B cell (primary cell): ENCODE measurements at regions not wholly inside any gene's neighbourhood (a gene's known extent, or its start where the extent isn't known, plus 50 kb on each side); places are given as distances from the start of the nearest gene placed in this dataset.
"Not testable (repeated sequence)": the region's sequence is repeated elsewhere in the genome, so short reads cannot be mapped to it uniquely, and the experiment has no call there.

ENCODE experiments used
- ATAC-seq: fragments of 200-7000 bp; cut with Tn5 transposase; one replicate; pipeline ENCODE4 v1.10.0; 2021; ENCODE audit warnings: low read depth, mild to moderate bottlenecking, moderate number of reproducible peaks, moderate library complexity
- CTCF ChIA-PET: fragments of 350-600 bp; sonication (Branson Sonifier 250); formaldehyde crosslinking; loops from one replicate; lab custom pipeline; 2021; ENCODE audit warnings: antibody characterized with exemption, inconsistent platforms; lab: Charles Lee
- POLR2A ChIA-PET: fragments of 350-600 bp; sonication (Branson Sonifier 250); formaldehyde crosslinking; loops from one replicate; lab custom pipeline; 2021; ENCODE audit warnings: antibody characterized with exemption; lab: Charles Lee
- DNase-seq: peaks from one replicate; pipeline ENCODE4 v3.0.0; 2013
- H2AFZ ChIP-seq: 2 replicates; pipeline ENCODE4 v1.6.1; 2012; ENCODE audit warnings: mild to moderate bottlenecking, low read depth, low read length; ENCODE audit not compliant: insufficient read depth, poor library complexity, severe bottlenecking
- H3K27ac ChIP-seq, 2 donors: 1 replicate in 1 of 2; 2 replicates in 1 of 2; pipeline ENCODE4 v1.5.1; 2012 to 2013; ENCODE audit warnings: low read length in 2 of 2, mild to moderate bottlenecking in 2 of 2, moderate library complexity in 1 of 2
- H3K27me3 ChIP-seq, 4 experiments: fragments of 200-600 bp in 1 of 4; sonication (generic) in 1 of 4; replicated peaks in 1 of 4; 1 replicate in 2 of 4; 2 replicates in 2 of 4; pipeline versions ENCODE4 v1.6.1 to v1.7.0; 2013 to 2016; ENCODE audit warnings: low read length in 3 of 4, mild to moderate bottlenecking in 2 of 4, mixed read lengths in 1 of 4, moderate library complexity in 1 of 4; ENCODE audit not compliant: insufficient read depth in 4 of 4, control insufficient read depth in 3 of 4; ENCODE audit errors: control extremely low read depth in 1 of 4
- H3K36me3 ChIP-seq, 2 experiments: replicated peaks in 1 of 2; 1 replicate in 1 of 2; 2 replicates in 1 of 2; pipeline versions ENCODE4 v1.6.1 to v1.7.1; 2013; ENCODE audit warnings: low read length in 1 of 2; ENCODE audit not compliant: insufficient read depth in 2 of 2, control insufficient read depth in 1 of 2; ENCODE audit errors: control extremely low read depth in 1 of 2, extremely low read depth in 1 of 2
- H3K4me1 ChIP-seq, 2 donors: fragments of 200-600 bp in 1 of 2; sonication (generic) in 1 of 2; 1 replicate in 1 of 2; 2 replicates in 1 of 2; pipeline versions ENCODE4 v1.5.1 to v1.6.1; 2013 to 2017; ENCODE audit warnings: low read length in 2 of 2; ENCODE audit not compliant: control insufficient read depth in 2 of 2, insufficient read depth in 2 of 2
- H3K4me2 ChIP-seq: replicated peaks from 2 replicates; pipeline ENCODE3; 2012; ENCODE audit warnings: mild to moderate bottlenecking, low read depth, low read length; ENCODE audit not compliant: poor library complexity, severe bottlenecking
- H3K4me3 ChIP-seq, 5 experiments: fragments of 200-600 bp in 1 of 5; sonication (generic) in 1 of 5; 1 replicate in 3 of 5; 2 replicates in 2 of 5; pipeline versions ENCODE4 v1.5.1 to v1.7.0; 2011 to 2016; ENCODE audit warnings: low read length in 4 of 5, mild to moderate bottlenecking in 4 of 5, low read depth in 2 of 5, control low read depth in 1 of 5, moderate library complexity in 1 of 5; ENCODE audit not compliant: insufficient read depth in 1 of 5; ENCODE audit errors: control extremely low read depth in 1 of 5, extremely low read depth in 1 of 5
- H3K79me2 ChIP-seq: fragments of 200-600 bp; sonication (generic); one replicate; pipeline ENCODE4 v1.6.0; 2016; ENCODE audit warnings: low read length; ENCODE audit not compliant: control insufficient read depth, insufficient read depth
- H3K9ac ChIP-seq: fragments of 200-600 bp; sonication (generic); 2 replicates; pipeline ENCODE4 v1.6.1; 2017; ENCODE audit warnings: mild to moderate bottlenecking, low read length, moderate library complexity
- H3K9me3 ChIP-seq, 3 donors: one replicate each; pipeline versions ENCODE4 v1.6.1 to v1.7.1; 2013; ENCODE audit warnings: low read length in 2 of 3; ENCODE audit not compliant: control insufficient read depth in 2 of 3, insufficient read depth in 1 of 3; ENCODE audit errors: control extremely low read depth in 1 of 3
- H4K20me1 ChIP-seq: 2 replicates; pipeline ENCODE4 v1.6.0; 2012; ENCODE audit warnings: mild to moderate bottlenecking, low read length; ENCODE audit not compliant: insufficient read depth, control insufficient read depth, poor library complexity, severe bottlenecking
- H3K27ac Mint-ChIP-seq: one replicate; pipeline ENCODE4 v1.8.0; 2021; ENCODE audit warnings: mixed read lengths
- H3K27me3 Mint-ChIP-seq: one replicate; pipeline ENCODE4 v1.8.0; 2021; ENCODE audit warnings: mixed read lengths
- H3K4me1 Mint-ChIP-seq: one replicate; pipeline ENCODE4 v1.8.0; 2021; ENCODE audit warnings: mixed read lengths
- H3K4me3 Mint-ChIP-seq: one replicate; pipeline ENCODE4 v1.8.0; 2021; ENCODE audit warnings: mixed read lengths
- H3K9me3 Mint-ChIP-seq: one replicate; pipeline ENCODE4 v1.8.0; 2022; ENCODE audit warnings: mixed read lengths; ENCODE audit not compliant: insufficient read depth
- EZH2 ChIP-seq: IDR thresholded peaks from 2 replicates; pipeline ENCODE4 v1.6.1; 2012; ENCODE audit warnings: borderline replicate concordance, low read depth, mild to moderate bottlenecking, moderate library complexity, low read length; ENCODE audit not compliant: insufficient read depth, poor library complexity, severe bottlenecking
- WGBS: methylation state at CpG from one replicate; pipeline ENCODE4 v1.1.5; 2013; ENCODE audit warnings: missing lambda C conversion rate; ENCODE audit not compliant: insufficient coverage; 5-methylcytosine and 5-hydroxymethylcytosine counted together
- intact Hi-C: fragments of 100-400 bp; cut with micrococcal nuclease; formaldehyde crosslinking; loops from one replicate; pipeline ENCODE4 v1.10.0; 2022
- TF ChIP-seq, protein P1 (sequence below): fragments of 200-600 bp; IDR thresholded peaks from one replicate; pipeline ENCODE4 v1.8.0; 2022; ENCODE audit warnings: antibody characterized with exemption, mild to moderate bottlenecking

DNA sequence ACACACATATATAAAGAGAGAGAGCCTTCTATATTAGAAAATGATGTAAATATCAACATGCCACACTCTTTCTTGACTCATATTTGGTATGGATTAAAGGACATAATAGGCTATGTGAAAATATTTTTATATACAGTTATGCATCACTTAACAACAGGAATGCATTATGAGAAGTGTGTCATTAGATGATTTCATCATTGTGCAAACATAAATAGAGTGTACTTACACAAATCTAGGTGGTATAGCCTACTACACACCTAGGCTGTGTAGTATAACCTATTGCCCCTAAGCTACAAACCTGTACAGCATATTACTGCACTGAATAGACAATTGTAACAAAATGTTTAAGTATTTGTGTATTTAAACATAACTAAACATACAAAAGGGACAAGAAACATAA is 354.8 kb upstream of the CNTNAP5 start:
- no peaks in the 10 kb centered on the region for H3K4me1 ChIP-seq
- H3K27ac ChIP-seq: no peak overlapping the region
- H3K9me3 ChIP-seq: peaks cover 0 to 3% (median 0%) of the 10 kb centered on the region in 3 donors
- Mint-ChIP-seq H3K9me3 (peaks cover 2% of the 10 kb centered on the region), H3K27me3 (no peaks in the 10 kb centered on the region), H3K27ac (no peak overlapping the region), H3K4me1 (no peaks in the 10 kb centered on the region), H3K4me3 (no peak overlapping the region)
- no peak for DNase-seq
- H2AFZ ChIP-seq: no peak overlapping the region
- no peak overlapping the region for H3K4me2 ChIP-seq
- no peaks in the 10 kb centered on the region for H4K20me1 ChIP-seq
- intact Hi-C loops: no loop called here
- no peaks in the 10 kb centered on the region for H3K79me2 ChIP-seq
- TF ChIP-seq EZH2: no peak
- TF ChIP-seq, protein P1, sequence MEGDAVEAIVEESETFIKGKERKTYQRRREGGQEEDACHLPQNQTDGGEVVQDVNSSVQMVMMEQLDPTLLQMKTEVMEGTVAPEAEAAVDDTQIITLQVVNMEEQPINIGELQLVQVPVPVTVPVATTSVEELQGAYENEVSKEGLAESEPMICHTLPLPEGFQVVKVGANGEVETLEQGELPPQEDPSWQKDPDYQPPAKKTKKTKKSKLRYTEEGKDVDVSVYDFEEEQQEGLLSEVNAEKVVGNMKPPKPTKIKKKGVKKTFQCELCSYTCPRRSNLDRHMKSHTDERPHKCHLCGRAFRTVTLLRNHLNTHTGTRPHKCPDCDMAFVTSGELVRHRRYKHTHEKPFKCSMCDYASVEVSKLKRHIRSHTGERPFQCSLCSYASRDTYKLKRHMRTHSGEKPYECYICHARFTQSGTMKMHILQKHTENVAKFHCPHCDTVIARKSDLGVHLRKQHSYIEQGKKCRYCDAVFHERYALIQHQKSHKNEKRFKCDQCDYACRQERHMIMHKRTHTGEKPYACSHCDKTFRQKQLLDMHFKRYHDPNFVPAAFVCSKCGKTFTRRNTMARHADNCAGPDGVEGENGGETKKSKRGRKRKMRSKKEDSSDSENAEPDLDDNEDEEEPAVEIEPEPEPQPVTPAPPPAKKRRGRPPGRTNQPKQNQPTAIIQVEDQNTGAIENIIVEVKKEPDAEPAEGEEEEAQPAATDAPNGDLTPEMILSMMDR: no peak
- no peak overlapping the region for H3K9ac ChIP-seq
- ChIA-PET POLR2A (no interaction called here), CTCF (no interaction called here)
- H3K36me3 ChIP-seq: no peaks in the 10 kb centered on the region
- H3K4me3 ChIP-seq: no peak overlapping the region
- no peak for ATAC-seq
- H3K27me3 ChIP-seq: no peaks in the 10 kb centered on the region

DNA sequence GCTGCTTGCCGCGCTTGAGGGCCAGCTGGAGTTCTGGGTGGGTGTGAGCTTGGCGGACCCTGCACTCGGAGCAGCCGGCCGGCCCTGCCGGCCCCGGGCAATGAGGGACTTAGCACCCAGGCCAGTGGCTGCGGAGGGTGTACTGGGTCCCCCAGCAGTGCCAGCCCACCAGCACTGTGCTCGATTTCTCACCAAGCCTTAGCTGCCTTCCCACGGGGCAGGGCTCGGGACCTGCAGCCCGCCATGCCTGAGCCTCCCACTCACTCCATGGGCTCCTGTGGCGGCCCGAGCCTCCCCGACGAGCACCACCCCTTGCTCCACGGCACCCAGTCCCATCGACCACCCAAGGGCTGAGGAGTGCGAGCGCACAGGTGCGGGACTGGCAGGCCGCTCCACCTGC is 341.3 kb upstream of the CNTNAP5 start:
- WGBS: 96% methylated on average over 22 of the region's 23 CpGs
- H3K79me2 ChIP-seq, H3K9ac ChIP-seq, H3K4me3 Mint-ChIP-seq, H3K4me2 ChIP-seq, H3K27ac ChIP-seq, H3K9me3 Mint-ChIP-seq, H3K36me3 ChIP-seq, ATAC-seq, H2AFZ ChIP-seq, H3K27ac Mint-ChIP-seq, POLR2A ChIA-PET, H3K27me3 ChIP-seq, H3K4me1 ChIP-seq, intact Hi-C loops, H3K4me1 Mint-ChIP-seq, H3K4me3 ChIP-seq, H4K20me1 ChIP-seq, DNase-seq, CTCF ChIA-PET, H3K27me3 Mint-ChIP-seq: not testable (repeated sequence)
- peaks cover 0 to 25% (median 1%) of the 10 kb centered on the region in 3 donors for H3K9me3 ChIP-seq
